H1 (cell line): ENCODE measurements at regions not wholly inside any gene's neighbourhood (a gene's known extent, or its start where the extent isn't known, plus 50 kb on each side); places are given as distances from the start of the nearest gene placed in this dataset.

Experiments used
- CTCF ChIA-PET: fragments of 300-600 bp; sonication (Branson Sonifier 250); formaldehyde crosslinking; loops from one replicate; lab custom pipeline; 2021; ENCODE audit not compliant: partially characterized antibody; lab: Charles Lee
- POLR2A ChIA-PET: fragments of 300-600 bp; sonication (Branson Sonifier 250); formaldehyde crosslinking; loops from one replicate; lab custom pipeline; 2021; ENCODE audit warnings: inconsistent platforms; ENCODE audit not compliant: partially characterized antibody; lab: Charles Lee
- DNase-seq, 2 experiments: peaks; one replicate each; pipeline versions ENCODE4 v3.0.0 to v3.0.0-alpha.2; 2010 to 2022; ENCODE audit warnings: low spot score in 2 of 2, low read depth in 1 of 2, mixed read lengths in 1 of 2
- FAIRE-seq: peaks from 2 replicates; lab custom pipeline; 2011; peaks lifted over from hg19 to GRCh38; lab: Jason Lieb, UNC
- H2AFZ ChIP-seq: 2 replicates; pipeline ENCODE4 v1.8.1; 2012; ENCODE audit warnings: low read length, inconsistent platforms
- H2AK5ac ChIP-seq: 2 replicates; pipeline ENCODE4 v1.6.1; 2013; ENCODE audit warnings: low read depth, low read length
- H2BK120ac ChIP-seq: replicated peaks from 2 replicates; pipeline ENCODE3; 2013; ENCODE audit warnings: low read depth, low read length, inconsistent platforms
- H2BK12ac ChIP-seq: 2 replicates; pipeline ENCODE4 v1.6.1; 2013; ENCODE audit warnings: low read depth, low read length
- H2BK15ac ChIP-seq: 2 replicates; pipeline ENCODE4 v1.6.1; 2013; ENCODE audit warnings: low read length
- H2BK20ac ChIP-seq: 2 replicates; pipeline ENCODE4 v1.6.1; 2013; ENCODE audit warnings: low read length
- H2BK5ac ChIP-seq: 2 replicates; pipeline ENCODE4 v1.6.1; 2013; ENCODE audit warnings: low read depth, low read length
- H3K14ac ChIP-seq: 2 replicates; pipeline ENCODE4 v1.6.1; 2013; ENCODE audit warnings: inconsistent platforms; ENCODE audit not compliant: insufficient read length
- H3K18ac ChIP-seq: 2 replicates; pipeline ENCODE4 v1.6.1; 2013; ENCODE audit warnings: low read length; ENCODE audit errors: extremely low read depth
- H3K23ac ChIP-seq: 2 replicates; pipeline ENCODE4 v1.6.1; 2013; ENCODE audit warnings: inconsistent platforms; ENCODE audit not compliant: insufficient read length
- H3K23me2 ChIP-seq: 2 replicates; pipeline ENCODE4 v1.6.1; 2013; ENCODE audit warnings: low read depth, low read length
- H3K27ac ChIP-seq: 2 replicates; pipeline ENCODE4 v1.6.1; 2011; ENCODE audit warnings: low read depth, low read length, inconsistent platforms
- H3K27me3 ChIP-seq, 4 experiments: replicated peaks in 1 of 4; 1 replicate in 1 of 4; 2 replicates in 3 of 4; pipeline versions ENCODE4 v1.6.1 to v1.8.1; 2011 to 2013; ENCODE audit warnings: low read length in 3 of 4, mild to moderate bottlenecking in 3 of 4, inconsistent platforms in 2 of 4, mixed read lengths in 2 of 4, moderate library complexity in 1 of 4; ENCODE audit not compliant: control insufficient read depth in 3 of 4, insufficient read depth in 3 of 4; ENCODE audit errors: extremely low read depth in 1 of 4
- H3K36me3 ChIP-seq, 4 experiments: 2 replicates each; pipeline versions ENCODE4 v1.6.1 to v1.8.1; 2011 to 2013; ENCODE audit warnings: mild to moderate bottlenecking in 4 of 4, low read length in 3 of 4, moderate library complexity in 2 of 4, control low read depth in 1 of 4, inconsistent platforms in 1 of 4; ENCODE audit not compliant: insufficient read depth in 4 of 4, control insufficient read depth in 2 of 4
- H3K4ac ChIP-seq: replicated peaks from 2 replicates; pipeline ENCODE3; 2013; ENCODE audit warnings: low read length, low read depth, mixed read lengths, inconsistent platforms; ENCODE audit not compliant: insufficient read length
- H3K4me1 ChIP-seq, 4 experiments: replicated peaks in 1 of 4; 1 replicate in 1 of 4; 2 replicates in 3 of 4; pipeline versions ENCODE4 v1.6.1 to v1.8.1; 2011 to 2013; ENCODE audit warnings: low read length in 3 of 4, inconsistent platforms in 2 of 4, mixed read lengths in 1 of 4; ENCODE audit not compliant: insufficient read depth in 4 of 4, control insufficient read depth in 3 of 4
- H3K4me2 ChIP-seq, 2 experiments: 2 replicates each; pipeline versions ENCODE4 v1.6.1 to v1.8.1; 2011 to 2013; ENCODE audit warnings: low read depth in 2 of 2, low read length in 2 of 2, control low read depth in 1 of 2, inconsistent platforms in 1 of 2, mild to moderate bottlenecking in 1 of 2; ENCODE audit not compliant: insufficient read depth in 1 of 2
- H3K4me3 ChIP-seq, 4 experiments: fragments of 200-600, 300-600 bp in 1 of 4; sonication (generic), shearing (Covaris generic), sonication (Bioruptor Twin) in 1 of 4; 2 replicates each; pipeline versions ENCODE4 v1.5.1 to v1.8.1; 2011 to 2016; ENCODE audit warnings: low read length in 4 of 4, low read depth in 3 of 4, control low read depth in 2 of 4, inconsistent platforms in 2 of 4, mild to moderate bottlenecking in 2 of 4, mixed read lengths in 1 of 4, moderate library complexity in 1 of 4; ENCODE audit not compliant: insufficient read depth in 2 of 4; ENCODE audit errors: extremely low read depth in 1 of 4
- H3K56ac ChIP-seq: replicated peaks from 2 replicates; pipeline ENCODE3; 2013; ENCODE audit warnings: low read depth, mild to moderate bottlenecking, mixed read lengths, low read length, inconsistent platforms; ENCODE audit not compliant: insufficient read length
- H3K79me1 ChIP-seq: 2 replicates; pipeline ENCODE4 v1.6.1; 2013; ENCODE audit warnings: low read depth, low read length, control low read depth
- H3K79me2 ChIP-seq, 2 experiments: 2 replicates each; pipeline versions ENCODE4 v1.6.1 to v1.8.1; 2012 to 2013; ENCODE audit warnings: low read length in 2 of 2, mild to moderate bottlenecking in 2 of 2, inconsistent platforms in 1 of 2; ENCODE audit not compliant: insufficient read depth in 2 of 2, control insufficient read depth in 1 of 2
- H3K9ac ChIP-seq, 4 experiments: replicated peaks in 1 of 4; 1 replicate in 1 of 4; 2 replicates in 3 of 4; pipeline versions ENCODE4 v1.6.1 to v1.8.1; 2011 to 2013; ENCODE audit warnings: low read depth in 3 of 4, low read length in 3 of 4, control low read depth in 2 of 4, mild to moderate bottlenecking in 2 of 4, moderate library complexity in 2 of 4, inconsistent platforms in 1 of 4; ENCODE audit errors: extremely low read depth in 1 of 4
- H3K9me3 ChIP-seq, 2 experiments: 2 replicates each; pipeline versions ENCODE4 v1.6.1 to v1.8.1; 2012 to 2013; ENCODE audit warnings: mild to moderate bottlenecking in 2 of 2, moderate library complexity in 2 of 2, control low read depth in 1 of 2, inconsistent platforms in 1 of 2, low read depth in 1 of 2, low read length in 1 of 2, mixed read lengths in 1 of 2; ENCODE audit not compliant: insufficient read depth in 2 of 2
- H4K20me1 ChIP-seq, 2 experiments: replicated peaks in 1 of 2; 2 replicates each; pipeline versions ENCODE3 to v1.8.1; 2011 to 2013; ENCODE audit warnings: inconsistent platforms in 2 of 2, low read length in 2 of 2, mild to moderate bottlenecking in 1 of 2; ENCODE audit not compliant: insufficient read depth in 2 of 2, control insufficient read depth in 1 of 2
- H4K5ac ChIP-seq: 2 replicates; pipeline ENCODE4 v1.6.1; 2013; ENCODE audit warnings: low read length, low read depth, mixed read lengths, inconsistent platforms; ENCODE audit not compliant: insufficient read length
- H4K8ac ChIP-seq: 2 replicates; pipeline ENCODE4 v1.8.0; 2013; ENCODE audit warnings: mild to moderate bottlenecking, moderate library complexity, low read length, inconsistent platforms; ENCODE audit not compliant: insufficient read depth; ENCODE audit errors: extremely low read depth
- H4K91ac ChIP-seq: replicated peaks from 2 replicates; pipeline ENCODE3; 2013; ENCODE audit warnings: low read length, mixed read lengths, inconsistent platforms; ENCODE audit not compliant: insufficient read length
- HDAC2 ChIP-seq, 2 experiments: fragments of 300-600 bp in 1 of 2; sonication (generic) in 1 of 2; IDR thresholded peaks; 2 replicates each; pipeline ENCODE4 v1.6.1; 2011 to 2012; ENCODE audit warnings: low read depth in 2 of 2, low read length in 2 of 2, mild to moderate bottlenecking in 2 of 2, moderate library complexity in 2 of 2, borderline replicate concordance in 1 of 2, inconsistent platforms in 1 of 2
- RAD21 ChIP-seq, 2 experiments: IDR thresholded peaks in 1 of 2; conservative IDR thresholded peaks in 1 of 2; 2 replicates each; pipeline ENCODE4 v1.6.1; 2011; ENCODE audit warnings: low read depth in 2 of 2, low read length in 2 of 2, improper control_type of control experiment in 1 of 2, inconsistent platforms in 1 of 2, mild to moderate bottlenecking in 1 of 2, moderate library complexity in 1 of 2
- SUZ12 ChIP-seq: fragments of 200-600 bp; sonication (generic); IDR thresholded peaks from 2 replicates; pipeline ENCODE4 v1.6.1; 2012; ENCODE audit warnings: mild to moderate bottlenecking, inconsistent platforms, low read length, moderate library complexity, mixed read lengths
- WGBS, 2 experiments: shearing (Covaris generic) in 1 of 2; methylation state at CpG; one replicate each; pipeline versions ENCODE4 v1.1.6 to v1.1.7; 2013 to 2015; ENCODE audit warnings: low lambda C conversion rate in 2 of 2, mixed read lengths in 2 of 2, inconsistent platforms in 1 of 2, low coverage in 1 of 2, missing lambda C conversion rate in 1 of 2; ENCODE audit not compliant: insufficient replicate concordance in 2 of 2, insufficient coverage in 1 of 2, insufficient read length in 1 of 2; ENCODE audit errors: extremely low coverage in 1 of 2, missing lambda C conversion rate in 1 of 2; 5-methylcytosine and 5-hydroxymethylcytosine counted together
- TF ChIP-seq, protein P1 (sequence below), 3 experiments: IDR thresholded peaks; 1 replicate in 2 of 3; 2 replicates in 1 of 3; pipeline versions ENCODE4 v1.5.1 to v1.6.1; 2011; ENCODE audit warnings: low read length in 3 of 3, mild to moderate bottlenecking in 3 of 3, inconsistent platforms in 2 of 3, low read depth in 1 of 3, moderate library complexity in 1 of 3; ENCODE audit not compliant: insufficient read depth in 1 of 3; ENCODE audit errors: control extremely low read depth in 1 of 3

DNA sequence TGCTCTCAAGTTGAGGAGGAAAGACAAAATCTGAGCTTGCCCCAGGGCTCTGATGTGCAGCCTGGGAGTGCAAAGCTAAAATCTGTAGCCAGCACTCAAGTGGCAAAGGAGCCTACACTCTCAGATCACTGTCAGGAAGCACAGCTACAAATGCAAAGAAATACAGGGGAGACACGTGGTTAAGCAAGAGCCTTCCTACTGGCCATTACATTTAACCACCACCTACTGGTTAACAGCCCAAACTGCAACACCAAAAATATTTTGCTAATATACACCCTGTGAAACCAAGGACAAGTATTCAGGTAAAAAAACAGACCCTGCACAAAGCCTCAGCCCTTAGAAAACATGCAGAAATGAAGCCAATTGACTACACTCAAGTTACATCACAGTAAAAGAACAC is 170.4 kb upstream of the FGF16 start:
- POLR2A ChIA-PET: no interaction called here
- Histone ChIP-seq H3K14ac (no peak overlapping the region), H3K4ac (no peak overlapping the region), H3K27me3 (no peaks in the 10 kb centered on the region), H2BK15ac (no peak overlapping the region), H4K8ac (no peak overlapping the region), H2BK12ac (no peak overlapping the region), H3K4me2 (no peak overlapping the region), H3K79me2 (no peaks in the 10 kb centered on the region), H3K27ac (no peak overlapping the region), H3K23me2 (no peaks in the 10 kb centered on the region), H3K18ac (no peak overlapping the region), H3K23ac (no peak overlapping the region), H2BK20ac (no peak overlapping the region), H2BK120ac (no peak overlapping the region), H3K56ac (no peak overlapping the region), H2BK5ac (no peak overlapping the region), H3K36me3 (no peaks in the 10 kb centered on the region), H3K9ac (no peak overlapping the region), H4K20me1 (no peaks in the 10 kb centered on the region), H2AK5ac (no peak overlapping the region), H3K4me3 (no peak overlapping the region), H3K4me1 (no peaks in the 10 kb centered on the region), H4K91ac (no peak overlapping the region), H3K9me3 (peaks cover 0 to 3% of the 10 kb centered on the region in 2 experiments; a peak in 1 of 4 replicates), H4K5ac (no peak overlapping the region), H2AFZ (no peak overlapping the region), H3K79me1 (no peaks in the 10 kb centered on the region)
- TF ChIP-seq RAD21 (IDR thresholded peaks at IDR 0.05 in 1 of 2, conservative IDR thresholded peaks at IDR 0.05 in 1 of 2; ENCODE audit: low read depth in 2 of 2, low read length in 2 of 2) (peak; percentile 28 to 44; a peak in 3 of 4 replicates), HDAC2 (IDR thresholded peaks at IDR 0.05; ENCODE audit: borderline replicate concordance in 1 of 2, low read depth in 2 of 2, low read length in 2 of 2) (no peak), SUZ12 (no peak)
- TF ChIP-seq, protein P1, sequence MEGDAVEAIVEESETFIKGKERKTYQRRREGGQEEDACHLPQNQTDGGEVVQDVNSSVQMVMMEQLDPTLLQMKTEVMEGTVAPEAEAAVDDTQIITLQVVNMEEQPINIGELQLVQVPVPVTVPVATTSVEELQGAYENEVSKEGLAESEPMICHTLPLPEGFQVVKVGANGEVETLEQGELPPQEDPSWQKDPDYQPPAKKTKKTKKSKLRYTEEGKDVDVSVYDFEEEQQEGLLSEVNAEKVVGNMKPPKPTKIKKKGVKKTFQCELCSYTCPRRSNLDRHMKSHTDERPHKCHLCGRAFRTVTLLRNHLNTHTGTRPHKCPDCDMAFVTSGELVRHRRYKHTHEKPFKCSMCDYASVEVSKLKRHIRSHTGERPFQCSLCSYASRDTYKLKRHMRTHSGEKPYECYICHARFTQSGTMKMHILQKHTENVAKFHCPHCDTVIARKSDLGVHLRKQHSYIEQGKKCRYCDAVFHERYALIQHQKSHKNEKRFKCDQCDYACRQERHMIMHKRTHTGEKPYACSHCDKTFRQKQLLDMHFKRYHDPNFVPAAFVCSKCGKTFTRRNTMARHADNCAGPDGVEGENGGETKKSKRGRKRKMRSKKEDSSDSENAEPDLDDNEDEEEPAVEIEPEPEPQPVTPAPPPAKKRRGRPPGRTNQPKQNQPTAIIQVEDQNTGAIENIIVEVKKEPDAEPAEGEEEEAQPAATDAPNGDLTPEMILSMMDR (IDR thresholded peaks at IDR 0.05; ENCODE audit: control extremely low read depth in 1 of 3, insufficient read depth in 1 of 3, low read depth in 1 of 3, low read length in 3 of 3): peak in 1 of 3 experiments; percentile 30; a peak in 2 of 4 replicates
- CTCF ChIA-PET: interaction anchor here (1.3 kb wide), 1 partner anchor 53 kb away, joined by 4 read pairs; no protein-coding TSS in a partner anchor
- DNase-seq: no peak
- FAIRE-seq: no peak
- WGBS, 2 experiments: 38% methylated on average over 1 of the region's 1 CpG; no CpG with 5 or more reads in 1 of the 2 experiments
